H9 (cell line): ENCODE measurements at regions not wholly inside any gene's neighbourhood (a gene's known extent, or its start where the extent isn't known, plus 50 kb on each side); places are given as distances from the start of the nearest gene placed in this dataset.

Experiments used
- DNase-seq: peaks from one replicate; pipeline ENCODE4 v3.0.0-alpha.2; 2017
- H2AFZ ChIP-seq: one replicate; pipeline ENCODE4 v1.6.1; 2013; ENCODE audit warnings: mild to moderate bottlenecking, low read length, control low read depth, moderate library complexity
- H2AK5ac ChIP-seq: 2 replicates; pipeline ENCODE4 v1.6.1; 2013; ENCODE audit warnings: low read length, control low read depth, mixed read lengths; ENCODE audit not compliant: insufficient read length
- H2BK120ac ChIP-seq: one replicate; pipeline ENCODE4 v1.6.1; 2013; ENCODE audit warnings: low read depth, mild to moderate bottlenecking, low read length, control low read depth, inconsistent platforms; ENCODE audit not compliant: poor library complexity, severe bottlenecking
- H2BK12ac ChIP-seq: 2 replicates; pipeline ENCODE4 v1.6.1; 2013; ENCODE audit warnings: low read length, control low read depth, mixed read lengths, low read depth; ENCODE audit not compliant: insufficient read length
- H2BK15ac ChIP-seq: 2 replicates; pipeline ENCODE4 v1.6.1; 2013; ENCODE audit warnings: low read depth, low read length, control low read depth
- H2BK20ac ChIP-seq: one replicate; pipeline ENCODE4 v1.6.1; 2013; ENCODE audit warnings: low read depth, mild to moderate bottlenecking, low read length, control low read depth, inconsistent platforms; ENCODE audit not compliant: poor library complexity, severe bottlenecking
- H2BK5ac ChIP-seq: 2 replicates; pipeline ENCODE4 v1.6.1; 2013; ENCODE audit warnings: low read length, control low read depth, mixed read lengths; ENCODE audit not compliant: insufficient read length
- H3K14ac ChIP-seq: 2 replicates; pipeline ENCODE4 v1.6.1; 2013; ENCODE audit warnings: low read length, control low read depth; ENCODE audit not compliant: insufficient read depth
- H3K18ac ChIP-seq: 2 replicates; pipeline ENCODE4 v1.6.1; 2013; ENCODE audit warnings: low read depth, mild to moderate bottlenecking, mixed read lengths, low read length, control low read depth; ENCODE audit not compliant: insufficient read length
- H3K23ac ChIP-seq: 2 replicates; pipeline ENCODE4 v1.6.1; 2013; ENCODE audit warnings: low read length, control low read depth, mixed read lengths, low read depth; ENCODE audit not compliant: insufficient read length
- H3K23me2 ChIP-seq: 2 replicates; pipeline ENCODE4 v1.6.1; 2013; ENCODE audit warnings: low read depth, mild to moderate bottlenecking, mixed read lengths, low read length, control low read depth; ENCODE audit not compliant: insufficient read length, poor library complexity, severe bottlenecking
- H3K27ac ChIP-seq: 2 replicates; pipeline ENCODE4 v1.5.1; 2013; ENCODE audit warnings: low read length, control low read depth, mixed read lengths, low read depth; ENCODE audit not compliant: insufficient read length
- H3K27me3 ChIP-seq: 2 replicates; pipeline ENCODE4 v1.6.1; 2013; ENCODE audit warnings: low read length, control low read depth, inconsistent platforms; ENCODE audit not compliant: insufficient read depth
- H3K4ac ChIP-seq: 2 replicates; pipeline ENCODE4 v1.6.1; 2013; ENCODE audit warnings: low read depth, mild to moderate bottlenecking, control low read depth, inconsistent platforms, low read length, moderate library complexity
- H3K4me1 ChIP-seq: 2 replicates; pipeline ENCODE4 v1.6.1; 2013; ENCODE audit warnings: low read length, control low read depth, inconsistent platforms; ENCODE audit not compliant: insufficient read depth
- H3K4me2 ChIP-seq: 2 replicates; pipeline ENCODE4 v1.6.1; 2013; ENCODE audit warnings: low read length, control low read depth, mixed read lengths; ENCODE audit not compliant: insufficient read length, insufficient read depth
- H3K56ac ChIP-seq: 2 replicates; pipeline ENCODE4 v1.6.1; 2013; ENCODE audit warnings: low read depth, mild to moderate bottlenecking, mixed read lengths, low read length, control low read depth; ENCODE audit not compliant: insufficient read length
- H3K79me1 ChIP-seq: 2 replicates; pipeline ENCODE4 v1.6.1; 2013; ENCODE audit warnings: low read depth, mild to moderate bottlenecking, moderate library complexity, low read length, control low read depth, inconsistent platforms; ENCODE audit not compliant: insufficient read depth, poor library complexity, severe bottlenecking
- H3K79me2 ChIP-seq: 2 replicates; pipeline ENCODE4 v1.6.1; 2013; ENCODE audit warnings: low read length, control low read depth, inconsistent platforms; ENCODE audit not compliant: insufficient read depth
- H3K9ac ChIP-seq: 2 replicates; pipeline ENCODE4 v1.6.1; 2013; ENCODE audit warnings: low read length, control low read depth, mixed read lengths; ENCODE audit not compliant: insufficient read length; ENCODE audit errors: extremely low read depth
- H3K9me3 ChIP-seq: one replicate; pipeline ENCODE4 v1.6.1; 2013; ENCODE audit warnings: low read depth, low read length, inconsistent platforms; ENCODE audit not compliant: control insufficient read depth
- H3T11ph ChIP-seq: one replicate; pipeline ENCODE4 v1.6.1; 2013; ENCODE audit warnings: mild to moderate bottlenecking, low read length, control low read depth, inconsistent platforms
- H4K20me1 ChIP-seq: one replicate; pipeline ENCODE4 v1.6.1; 2013; ENCODE audit not compliant: control insufficient read depth, insufficient read length, insufficient read depth
- H4K5ac ChIP-seq: 2 replicates; pipeline ENCODE4 v1.6.1; 2013; ENCODE audit warnings: low read depth, mild to moderate bottlenecking, mixed read lengths, low read length, control low read depth; ENCODE audit not compliant: insufficient read length
- H4K8ac ChIP-seq: replicated peaks from 2 replicates; pipeline ENCODE4 v1.6.1; 2013; ENCODE audit warnings: low read length, control low read depth, mixed read lengths, low read depth; ENCODE audit not compliant: insufficient read length
- H4K91ac ChIP-seq: 2 replicates; pipeline ENCODE4 v1.6.1; 2013; ENCODE audit warnings: low read depth, mild to moderate bottlenecking, moderate library complexity, mixed read lengths, low read length, control low read depth; ENCODE audit not compliant: insufficient read length
- H3K27ac Mint-ChIP-seq, 3 experiments: 2 replicates in 2 of 3; 3 replicates in 1 of 3; pipeline ENCODE4 v1.8.0; 2020 to 2021; ENCODE audit warnings: mixed read lengths in 3 of 3, mild to moderate bottlenecking in 1 of 3, moderate library complexity in 1 of 3
- H3K27me3 Mint-ChIP-seq: 2 replicates; pipeline ENCODE4 v1.8.0; 2021; ENCODE audit warnings: low read depth, mild to moderate bottlenecking, moderate library complexity, mixed read lengths
- H3K36me3 Mint-ChIP-seq, 3 experiments: 2 replicates in 2 of 3; 3 replicates in 1 of 3; pipeline ENCODE4 v1.8.0; 2020 to 2021; ENCODE audit warnings: low read depth in 3 of 3, mixed read lengths in 3 of 3; ENCODE audit not compliant: insufficient read depth in 1 of 3
- H3K4me1 Mint-ChIP-seq, 2 experiments: 2 replicates each; pipeline ENCODE4 v1.8.0; 2020; ENCODE audit warnings: mixed read lengths in 2 of 2
- H3K4me3 Mint-ChIP-seq, 2 experiments: 2 replicates in 1 of 2; 3 replicates in 1 of 2; pipeline ENCODE4 v1.8.0; 2020 to 2021; ENCODE audit warnings: mild to moderate bottlenecking in 2 of 2, mixed read lengths in 2 of 2, moderate library complexity in 1 of 2
- H3K9me3 Mint-ChIP-seq, 2 experiments: 2 replicates in 1 of 2; 3 replicates in 1 of 2; pipeline ENCODE4 v1.8.0; 2020; ENCODE audit warnings: mild to moderate bottlenecking in 2 of 2, mixed read lengths in 2 of 2, moderate library complexity in 1 of 2
- CTCF ChIP-seq: fragments of 200-600 bp; sonication (generic); conservative IDR thresholded peaks from 3 replicates; pipeline ENCODE4 v1.8.0; 2021; ENCODE audit warnings: antibody characterized with exemption, mild to moderate bottlenecking
- WGBS: extraction: QIAGEN DNeasy Blood & Tissue Kit; methylation state at CpG from one replicate; pipeline ENCODE4 v1.1.7; 2013; ENCODE audit warnings: missing lambda C conversion rate, low lambda C conversion rate, mixed read lengths; ENCODE audit not compliant: insufficient read length; ENCODE audit errors: extremely low coverage; 5-methylcytosine and 5-hydroxymethylcytosine counted together

DNA sequence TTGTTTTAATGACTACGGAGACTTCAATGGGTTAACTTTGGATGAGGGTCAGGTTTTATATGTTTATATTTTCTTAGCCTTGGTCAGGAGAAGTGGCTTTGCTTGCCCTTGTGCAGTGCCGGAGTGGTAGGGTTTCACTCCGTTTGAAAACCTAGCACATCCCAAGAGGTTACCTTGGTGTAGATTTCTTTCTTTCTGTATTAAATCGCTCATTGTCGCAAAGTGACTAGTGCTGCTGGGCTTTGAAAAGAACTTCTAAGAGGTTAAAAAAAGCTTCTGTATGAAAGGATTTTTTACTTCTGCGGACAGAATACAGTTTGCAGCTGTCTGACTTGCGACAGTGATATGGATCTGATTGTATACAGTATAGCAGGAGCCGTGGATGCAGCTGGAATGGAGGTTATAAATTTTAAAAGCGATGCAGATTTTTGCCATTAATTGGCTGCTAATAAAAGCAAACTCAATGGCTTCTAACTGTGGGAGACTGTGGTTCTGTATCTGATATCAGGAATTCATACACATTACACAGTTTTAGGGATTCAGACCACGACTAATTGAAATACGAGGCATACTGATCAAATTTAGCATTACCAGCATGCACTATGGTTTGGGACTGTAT, 340.9 kb upstream of the PITX2 start:
- H3K9me3 Mint-ChIP-seq = no peaks in the 10 kb centered on the region
- no peak overlapping the region for H3K23ac ChIP-seq
- H4K8ac ChIP-seq = no peak overlapping the region
- no peak overlapping the region for H3K27ac ChIP-seq
- H3K27me3 Mint-ChIP-seq = no peaks in the 10 kb centered on the region; the same call in 1 of the 2 replicates
- H2BK15ac ChIP-seq = no peak overlapping the region
- no peak overlapping the region for H2BK120ac ChIP-seq
- WGBS = no CpG with 5 or more reads among the region's 11 CpGs
- no peak overlapping the region for H2BK12ac ChIP-seq
- H2BK20ac ChIP-seq = no peak overlapping the region
- H2AFZ ChIP-seq = no peak overlapping the region
- no peak overlapping the region for H3K14ac ChIP-seq
- H3K27ac Mint-ChIP-seq = no peak overlapping the region
- no peak overlapping the region for H2AK5ac ChIP-seq
- no peak overlapping the region for H2BK5ac ChIP-seq
- H3K4me2 ChIP-seq = no peak overlapping the region
- H3K4me1 ChIP-seq = peaks cover 5% of the 10 kb centered on the region; the same call in 1 of the 2 replicates
- no peak overlapping the region for H3T11ph ChIP-seq
- no peaks in the 10 kb centered on the region for H3K9me3 ChIP-seq
- no peak for DNase-seq
- H3K79me1 ChIP-seq = no peaks in the 10 kb centered on the region
- H3K27me3 ChIP-seq = no peaks in the 10 kb centered on the region
- no peak overlapping the region for H3K9ac ChIP-seq
- no peak for TF ChIP-seq CTCF
- H4K5ac ChIP-seq = no peak overlapping the region
- H3K4me3 Mint-ChIP-seq = no peak overlapping the region
- H3K23me2 ChIP-seq = no peaks in the 10 kb centered on the region
- no peak overlapping the region for H3K4ac ChIP-seq
- no peak overlapping the region for H3K56ac ChIP-seq
- peaks cover 7 to 9% of the 10 kb centered on the region in 2 experiments; a peak in 3 of 4 replicates for H3K4me1 Mint-ChIP-seq
- no peaks in the 10 kb centered on the region for H4K20me1 ChIP-seq
- H3K79me2 ChIP-seq = no peaks in the 10 kb centered on the region
- H3K18ac ChIP-seq = no peak overlapping the region
- no peak overlapping the region for H4K91ac ChIP-seq
- H3K36me3 Mint-ChIP-seq = no peaks in the 10 kb centered on the region
